ENCODE measurements at regions not wholly inside any gene's neighbourhood (a gene's known extent, or its start where the extent isn't known, plus 50 kb on each side); places are given as distances from the start of the nearest gene placed in this dataset.
"Not testable (repeated sequence)": the region's sequence is repeated elsewhere in the genome, so short reads cannot be mapped to it uniquely, and the experiment has no call there.

DNA sequence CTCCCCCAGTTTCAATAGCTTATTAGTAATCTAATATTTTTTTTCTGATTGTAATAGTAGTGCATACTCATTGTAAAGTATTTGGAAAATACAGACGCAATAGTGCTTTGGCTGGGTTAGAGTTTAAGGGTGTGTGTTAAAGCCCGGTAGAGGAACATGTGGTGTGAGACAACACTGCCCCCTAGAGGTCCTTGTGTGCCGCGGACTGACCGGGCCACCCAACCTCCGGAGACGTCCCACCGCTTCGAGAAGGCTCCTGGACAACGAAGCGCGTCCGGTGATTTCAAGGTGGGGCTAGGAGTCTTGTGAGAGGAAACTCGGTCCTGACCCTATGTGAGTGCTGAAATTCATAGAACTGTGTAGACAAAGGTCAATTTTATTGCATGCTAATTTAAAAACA is 68.6 kb upstream of the MINPP1 start:
- peak; percentile 16 for TF ChIP-seq CTCF (IDR thresholded peaks at IDR 0.05; ENCODE audit: borderline replicate concordance, extremely low read depth, low read length, poor library complexity, severe bottlenecking)
- TF ChIP-seq EZH2 (IDR thresholded peaks at IDR 0.05; ENCODE audit: borderline replicate concordance, low read depth, low read length, severe bottlenecking) = not testable (repeated sequence)

Data from DND-41 (cell line).